HAP-1 (cell line): ENCODE measurements at regions not wholly inside any gene's neighbourhood (a gene's known extent, or its start where the extent isn't known, plus 50 kb on each side); places are given as distances from the start of the nearest gene placed in this dataset.

Source experiments
- DNase-seq, 2 experiments: peaks; one replicate each; pipeline ENCODE4 v3.0.0-alpha.2; 2016 to 2020; ENCODE audit warnings: low spot score in 2 of 2
- H3K27me3 ChIP-seq: fragments of 250-450 bp; sonication (Bioruptor Pico); 2 replicates; pipeline ENCODE4 v1.5.1; 2020; ENCODE audit warnings: low read depth, mild to moderate bottlenecking, moderate library complexity
- H3K36me3 ChIP-seq: fragments of 250-450 bp; sonication (Bioruptor Pico); replicated peaks from 2 replicates; pipeline ENCODE4 v1.5.1; 2020; ENCODE audit warnings: mild to moderate bottlenecking
- H3K4me1 ChIP-seq: fragments of 250-450 bp; sonication (Bioruptor Pico); 2 replicates; pipeline ENCODE4 v1.5.1; 2020; ENCODE audit warnings: mild to moderate bottlenecking
- H3K4me3 ChIP-seq: fragments of 250-450 bp; sonication (Bioruptor Pico); 2 replicates; pipeline ENCODE4 v1.5.1; 2020; ENCODE audit warnings: mild to moderate bottlenecking, moderate library complexity
- H3K9me3 ChIP-seq: fragments of 250-450 bp; sonication (Bioruptor Pico); 2 replicates; pipeline ENCODE4 v1.5.1; 2020; ENCODE audit warnings: mild to moderate bottlenecking, moderate library complexity
- in situ Hi-C: fragments of 300-500 bp; cut with MboI; formaldehyde crosslinking; loops from 3 replicates; pipeline ENCODE4 v1.14.3; 2020; ENCODE audit warnings: low sequenced_read_pairs, inconsistent platforms, mixed read lengths

- Histone ChIP-seq H3K4me3 (no peak overlapping the region), H3K36me3 (no peaks in the 10 kb centered on the region), H3K27me3 (no peaks in the 10 kb centered on the region), H3K9me3 (no peaks in the 10 kb centered on the region), H3K4me1 (no peaks in the 10 kb centered on the region)
- in situ Hi-C loops, result no loop called here
- DNase-seq, result peak in 1 of 2 experiments; percentile 10
Observed at GRCh38 chr12:92431146-92431545, 271.6 kb upstream of the PLEKHG7 start.

- DNase-seq, result no peak
- Histone ChIP-seq H3K36me3 (no peaks in the 10 kb centered on the region; the same call in 1 of the 2 replicates), H3K27me3 (no peaks in the 10 kb centered on the region), H3K4me3 (no peak overlapping the region), H3K9me3 (no peaks in the 10 kb centered on the region), H3K4me1 (peaks cover 7% of the 10 kb centered on the region)
- in situ Hi-C loops, result no loop called here
Observed at GRCh38 chr12:92426332-92426731, 276.5 kb upstream of the PLEKHG7 start.

- Histone ChIP-seq H3K9me3 (no peaks in the 10 kb centered on the region), H3K36me3 (no peaks in the 10 kb centered on the region; the same call in 1 of the 2 replicates), H3K27me3 (no peaks in the 10 kb centered on the region), H3K4me3 (no peak overlapping the region), H3K4me1 (peaks cover 7% of the 10 kb centered on the region)
- no peak for DNase-seq
- in situ Hi-C loops, result no loop called here
Observed at GRCh38 chr12:92425165-92425564, 277.6 kb upstream of the PLEKHG7 start.

- DNase-seq, result peak; percentile 32 to 33
Observed at GRCh38 chr12:92424338-92424737, 278.5 kb upstream of the PLEKHG7 start.

GRCh38 chr12:92421701-92422100, 276.1 kb upstream of the BTG1 start:
- H3K4me1 ChIP-seq, result peaks cover 7% of the 10 kb centered on the region
- no peak for DNase-seq
- no peaks in the 10 kb centered on the region for H3K27me3 ChIP-seq
- H3K9me3 ChIP-seq, result no peaks in the 10 kb centered on the region
- in situ Hi-C loops, result no loop called here
- no peak overlapping the region for H3K4me3 ChIP-seq
- H3K36me3 ChIP-seq, result no peaks in the 10 kb centered on the region; the same call in 1 of the 2 replicates

More at GRCh38 chr12:92424338-92424737, 278.5 kb upstream of the PLEKHG7 start:
- no peaks in the 10 kb centered on the region for H3K9me3 ChIP-seq
- H3K4me3 ChIP-seq, result no peak overlapping the region
- in situ Hi-C loops, result no loop called here
- no peaks in the 10 kb centered on the region for H3K27me3 ChIP-seq
- H3K36me3 ChIP-seq, result no peaks in the 10 kb centered on the region; the same call in 1 of the 2 replicates
- H3K4me1 ChIP-seq, result peaks cover 7% of the 10 kb centered on the region

- Histone ChIP-seq H3K4me3 (no peak overlapping the region), H3K4me1 (peaks cover 7% of the 10 kb centered on the region), H3K9me3 (no peaks in the 10 kb centered on the region), H3K36me3 (no peaks in the 10 kb centered on the region; the same call in 1 of the 2 replicates), H3K27me3 (no peaks in the 10 kb centered on the region)
- in situ Hi-C loops, result no loop called here
- no peak for DNase-seq
Observed at GRCh38 chr12:92421042-92421441, 275.4 kb upstream of the BTG1 start.

GRCh38 chr12:92419201-92419600, 273.6 kb upstream of the BTG1 start:
- in situ Hi-C loops, result no loop called here

GRCh38 chr12:92418381-92418780, 272.7 kb upstream of the BTG1 start:
- H3K36me3 ChIP-seq, result no peaks in the 10 kb centered on the region
- H3K4me1 ChIP-seq, result no peaks in the 10 kb centered on the region
- no peak for DNase-seq
- no peak overlapping the region for H3K4me3 ChIP-seq
- in situ Hi-C loops, result no loop called here
- 0 out of 2 replicates have a peak, but pooled peaks cover 3% of the 10 kb centered on the region for H3K27me3 ChIP-seq
- H3K9me3 ChIP-seq, result no peaks in the 10 kb centered on the region

More at GRCh38 chr12:92419201-92419600, 273.6 kb upstream of the BTG1 start:
- Histone ChIP-seq H3K4me1 (no peaks in the 10 kb centered on the region), H3K27me3 (0 out of 2 replicates have a peak, but pooled peaks cover 3% of the 10 kb centered on the region), H3K36me3 (no peaks in the 10 kb centered on the region), H3K4me3 (no peak overlapping the region), H3K9me3 (no peaks in the 10 kb centered on the region)
- DNase-seq, result no peak

- Histone ChIP-seq H3K36me3 (no peaks in the 10 kb centered on the region), H3K9me3 (no peaks in the 10 kb centered on the region), H3K27me3 (0 out of 2 replicates have a peak, but pooled peaks cover 3% of the 10 kb centered on the region), H3K4me1 (no peaks in the 10 kb centered on the region), H3K4me3 (no peak overlapping the region)
- no peak for DNase-seq
- in situ Hi-C loops, result no loop called here
Observed at GRCh38 chr12:92417373-92417772, 271.7 kb upstream of the BTG1 start.

- no peaks in the 10 kb centered on the region for H3K4me1 ChIP-seq
- in situ Hi-C loops, result no loop called here
- H3K9me3 ChIP-seq, result no peaks in the 10 kb centered on the region
- no peaks in the 10 kb centered on the region for H3K36me3 ChIP-seq
- no peak overlapping the region for H3K4me3 ChIP-seq
- 0 out of 2 replicates have a peak, but pooled peaks cover 3% of the 10 kb centered on the region for H3K27me3 ChIP-seq
- DNase-seq, result no peak
Observed at GRCh38 chr12:92416385-92416812, 270.8 kb upstream of the BTG1 start.

GRCh38 chr12:92414170-92415070, 268.8 kb upstream of the BTG1 start:
- Histone ChIP-seq H3K4me3 (no peak overlapping the region), H3K9me3 (no peaks in the 10 kb centered on the region), H3K27me3 (0 out of 2 replicates have a peak, but pooled peaks cover 3% of the 10 kb centered on the region), H3K4me1 (no peaks in the 10 kb centered on the region), H3K36me3 (no peaks in the 10 kb centered on the region)
- in situ Hi-C loops, result no loop called here
- DNase-seq, result no peak

- Histone ChIP-seq H3K9me3 (no peaks in the 10 kb centered on the region), H3K27me3 (0 out of 2 replicates have a peak, but pooled peaks cover 3% of the 10 kb centered on the region), H3K4me1 (no peaks in the 10 kb centered on the region), H3K36me3 (no peaks in the 10 kb centered on the region), H3K4me3 (no peak overlapping the region)
- in situ Hi-C loops, result no loop called here
- DNase-seq, result no peak
Observed at GRCh38 chr12:92413286-92413685, 267.6 kb upstream of the BTG1 start.

GRCh38 chr12:92412856-92413255, 267.2 kb upstream of the BTG1 start:
- no peaks in the 10 kb centered on the region for H3K36me3 ChIP-seq
- in situ Hi-C loops, result no loop called here
- H3K4me3 ChIP-seq, result no peak overlapping the region
- no peak for DNase-seq
- 0 out of 2 replicates have a peak, but pooled peaks cover 3% of the 10 kb centered on the region for H3K27me3 ChIP-seq
- H3K9me3 ChIP-seq, result no peaks in the 10 kb centered on the region
- H3K4me1 ChIP-seq, result no peaks in the 10 kb centered on the region

GRCh38 chr12:92411687-92412086, 266.0 kb upstream of the BTG1 start:
- H3K36me3 ChIP-seq, result no peaks in the 10 kb centered on the region
- in situ Hi-C loops, result no loop called here
- H3K4me1 ChIP-seq, result no peaks in the 10 kb centered on the region
- H3K27me3 ChIP-seq, result 0 out of 2 replicates have a peak, but pooled peaks cover 3% of the 10 kb centered on the region
- DNase-seq, result no peak
- H3K9me3 ChIP-seq, result no peaks in the 10 kb centered on the region
- H3K4me3 ChIP-seq, result no peak overlapping the region
